ENCODE measurements at regions not wholly inside any gene's neighbourhood (a gene's known extent, or its start where the extent isn't known, plus 50 kb on each side); places are given as distances from the start of the nearest gene placed in this dataset.

DNA sequence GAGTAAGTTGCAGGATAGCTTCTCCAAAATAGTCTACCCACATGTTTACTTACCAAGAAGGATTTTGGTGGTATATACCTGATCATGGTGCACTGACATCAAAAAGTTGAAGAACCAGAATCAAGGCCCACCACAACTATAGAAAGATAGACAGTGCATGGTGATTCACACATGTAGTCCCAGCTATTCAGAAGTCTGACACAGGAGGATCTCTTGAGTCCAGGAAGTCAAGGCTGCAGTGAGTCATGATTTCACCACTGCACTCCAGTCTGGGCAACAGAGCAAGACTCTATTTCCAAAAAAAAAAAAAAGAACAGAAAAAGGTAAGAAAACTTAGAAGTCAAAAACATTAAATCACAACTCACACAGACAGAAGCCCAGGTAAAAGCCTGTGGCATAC, 422.2 kb upstream of the FOXG1 start:
- no peak for DNase-seq
- no peak overlapping the region for H3K27ac ChIP-seq

DNA sequence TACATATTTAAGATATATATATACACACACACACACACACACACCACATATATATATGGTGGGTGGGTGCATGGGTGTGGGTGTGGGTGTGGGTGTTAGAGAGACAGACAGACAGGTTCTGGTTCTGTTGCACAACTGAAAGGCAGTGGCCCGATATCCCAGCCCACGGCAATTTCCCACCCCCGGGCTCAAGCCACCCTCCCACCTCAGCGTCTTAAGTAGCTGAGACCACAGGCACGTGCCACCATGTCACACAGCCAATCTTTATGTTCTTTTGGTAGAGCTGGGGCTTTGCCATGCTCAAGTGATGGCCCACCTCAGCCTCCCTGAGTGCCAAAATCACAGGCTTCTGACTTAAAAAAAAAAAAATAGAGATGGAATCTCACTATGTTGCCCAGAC, 417.8 kb upstream of the FOXG1 start:
- DNase-seq = no peak
- 32 to 33% methylated on average over 3 to 5 of the region's 5 CpGs for WGBS, 2 experiments (ENCODE audit: low coverage in 1 of 2, low lambda C conversion rate in 2 of 2, missing lambda C conversion rate in 2 of 2)
- Histone ChIP-seq H3K36me3 (ENCODE audit: low read depth) (no peaks in the 10 kb centered on the region), H4K20me1 (ENCODE audit: insufficient read depth) (no peaks in the 10 kb centered on the region), H3K4me3 (no peak overlapping the region), H3K27ac (no peak overlapping the region), H2AFZ (no peak overlapping the region), H3K9me3 (ENCODE audit: low read depth) (no peaks in the 10 kb centered on the region), H3K9me2 (ENCODE audit: insufficient read depth) (no peaks in the 10 kb centered on the region), H3K27me3 (replicated peaks; ENCODE audit: insufficient read depth) (no peaks in the 10 kb centered on the region), H3K4me1 (ENCODE audit: insufficient read depth) (no peaks in the 10 kb centered on the region), H3F3A (ENCODE audit: insufficient read depth) (no peaks in the 10 kb centered on the region), H3K4me2 (ENCODE audit: unreplicated experiment) (no peak overlapping the region), H3K79me2 (ENCODE audit: insufficient read depth) (no peaks in the 10 kb centered on the region), H3K9ac (no peak overlapping the region)
- TF ChIP-seq EZH2phosphoT487 (IDR thresholded peaks at IDR 0.05; ENCODE audit: insufficient read depth, low read depth) (no peak), EZH2 (IDR thresholded peaks at IDR 0.05; ENCODE audit: insufficient read depth, poor library complexity, severe bottlenecking) (no peak)
- in situ Hi-C loops (cut with MboI) = no loop called here

More for the DNA sequence above, 422.2 kb upstream of the FOXG1 start:
- no peaks in the 10 kb centered on the region for H3K9me3 ChIP-seq (ENCODE audit: low read depth)
- H3K9me2 ChIP-seq (ENCODE audit: insufficient read depth) = no peaks in the 10 kb centered on the region
- no peaks in the 10 kb centered on the region for H3K27me3 ChIP-seq (replicated peaks; ENCODE audit: insufficient read depth)
- no peak overlapping the region for H3K4me3 ChIP-seq
- H3K4me1 ChIP-seq (ENCODE audit: insufficient read depth) = no peaks in the 10 kb centered on the region
- H3K79me2 ChIP-seq (ENCODE audit: insufficient read depth) = no peaks in the 10 kb centered on the region
- in situ Hi-C loops (cut with MboI) = no loop called here
- no peaks in the 10 kb centered on the region for H3F3A ChIP-seq (ENCODE audit: insufficient read depth)
- no peak for TF ChIP-seq EZH2 (IDR thresholded peaks at IDR 0.05; ENCODE audit: insufficient read depth, poor library complexity, severe bottlenecking)
- no peak for TF ChIP-seq EZH2phosphoT487 (IDR thresholded peaks at IDR 0.05; ENCODE audit: insufficient read depth, low read depth)
- no peak overlapping the region for H2AFZ ChIP-seq
- no peak overlapping the region for H3K4me2 ChIP-seq (ENCODE audit: unreplicated experiment)
- H3K9ac ChIP-seq = no peak overlapping the region
- no peaks in the 10 kb centered on the region for H3K36me3 ChIP-seq (ENCODE audit: low read depth)
- no peaks in the 10 kb centered on the region for H4K20me1 ChIP-seq (ENCODE audit: insufficient read depth)

DNA sequence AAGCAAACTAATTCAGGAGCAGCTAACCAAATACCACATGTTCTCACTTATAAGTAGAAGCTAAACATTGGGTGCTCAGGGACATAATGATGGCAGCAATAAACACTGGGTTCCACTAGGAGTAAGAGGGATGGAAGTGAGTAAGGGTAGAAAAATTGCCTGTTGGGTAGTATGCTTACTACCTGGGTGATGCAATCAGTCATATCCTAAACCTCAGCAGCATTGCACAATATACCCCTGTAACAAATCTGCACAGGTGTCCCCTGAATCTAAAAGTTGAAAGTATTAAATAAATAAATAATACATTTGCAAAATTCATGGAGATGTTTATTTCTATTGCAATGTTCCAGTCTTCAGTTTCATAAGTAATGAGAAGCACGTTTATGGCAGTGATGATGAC, 409.8 kb upstream of the FOXG1 start:
- in situ Hi-C loops (cut with MboI) = no loop called here
- 0 to 5% methylated on average over 1 of the region's 1 CpG for WGBS, 2 experiments (ENCODE audit: low coverage in 1 of 2, low lambda C conversion rate in 2 of 2, missing lambda C conversion rate in 2 of 2)
- H3F3A ChIP-seq (ENCODE audit: insufficient read depth) = no peaks in the 10 kb centered on the region

DNA sequence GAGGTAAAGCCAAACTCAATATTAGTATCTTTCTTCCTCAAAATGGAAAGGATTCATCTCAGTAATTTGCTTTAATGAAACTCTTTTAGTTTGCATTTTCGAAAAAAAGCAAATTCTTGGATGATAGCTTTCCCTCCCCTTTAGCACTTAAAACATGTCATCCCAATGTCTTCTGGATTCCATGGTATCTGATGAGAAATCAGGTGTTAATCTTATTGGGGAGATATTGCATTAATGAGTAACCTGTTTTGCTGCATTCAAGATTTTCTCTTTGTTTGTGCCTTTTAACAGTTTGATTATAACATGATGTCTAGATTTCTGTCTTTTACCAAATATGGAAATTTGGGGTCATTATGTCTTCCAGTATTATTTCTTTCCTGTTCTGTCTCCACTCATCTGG, 405.1 kb upstream of the FOXG1 start:
- no peaks in the 10 kb centered on the region for H3K79me2 ChIP-seq (ENCODE audit: insufficient read depth)
- peaks cover 7% of the 10 kb centered on the region for H3K9me3 ChIP-seq (ENCODE audit: low read depth)
- H3K9me2 ChIP-seq (ENCODE audit: insufficient read depth) = no peaks in the 10 kb centered on the region
- WGBS, 2 experiments (ENCODE audit: low coverage in 1 of 2, low lambda C conversion rate in 2 of 2, missing lambda C conversion rate in 2 of 2) = 3 to 4% methylated on average over 1 of the region's 1 CpG
- in situ Hi-C loops (cut with MboI) = no loop called here
- H3K27me3 ChIP-seq (replicated peaks; ENCODE audit: insufficient read depth) = no peaks in the 10 kb centered on the region
- no peak for DNase-seq
- no peaks in the 10 kb centered on the region for H3F3A ChIP-seq (ENCODE audit: insufficient read depth)
- no peaks in the 10 kb centered on the region for H4K20me1 ChIP-seq (ENCODE audit: insufficient read depth)
- no peak for TF ChIP-seq EZH2 (IDR thresholded peaks at IDR 0.05; ENCODE audit: insufficient read depth, poor library complexity, severe bottlenecking)
- no peak for TF ChIP-seq EZH2phosphoT487 (IDR thresholded peaks at IDR 0.05; ENCODE audit: insufficient read depth, low read depth)
- no peak overlapping the region for H3K27ac ChIP-seq
- H3K36me3 ChIP-seq (ENCODE audit: low read depth) = no peaks in the 10 kb centered on the region
- H3K9ac ChIP-seq = no peak overlapping the region
- no peak overlapping the region for H3K4me3 ChIP-seq
- no peak overlapping the region for H3K4me2 ChIP-seq (ENCODE audit: unreplicated experiment)
- no peaks in the 10 kb centered on the region for H3K4me1 ChIP-seq (ENCODE audit: insufficient read depth)
- H2AFZ ChIP-seq = no peak overlapping the region

More for the DNA sequence above, 409.8 kb upstream of the FOXG1 start:
- H3K9me2 ChIP-seq (ENCODE audit: insufficient read depth) = no peaks in the 10 kb centered on the region
- no peaks in the 10 kb centered on the region for H4K20me1 ChIP-seq (ENCODE audit: insufficient read depth)
- H3K36me3 ChIP-seq (ENCODE audit: low read depth) = no peaks in the 10 kb centered on the region
- H2AFZ ChIP-seq = no peak overlapping the region
- DNase-seq = no peak
- H3K4me3 ChIP-seq = no peak overlapping the region
- no peak overlapping the region for H3K4me2 ChIP-seq (ENCODE audit: unreplicated experiment)
- H3K9ac ChIP-seq = no peak overlapping the region
- no peak overlapping the region for H3K27ac ChIP-seq
- peaks cover under 1% of the 10 kb centered on the region for H3K9me3 ChIP-seq (ENCODE audit: low read depth)
- no peaks in the 10 kb centered on the region for H3K27me3 ChIP-seq (replicated peaks; ENCODE audit: insufficient read depth)
- no peaks in the 10 kb centered on the region for H3K4me1 ChIP-seq (ENCODE audit: insufficient read depth)
- no peaks in the 10 kb centered on the region for H3K79me2 ChIP-seq (ENCODE audit: insufficient read depth)
- TF ChIP-seq EZH2phosphoT487 (IDR thresholded peaks at IDR 0.05; ENCODE audit: insufficient read depth, low read depth) = no peak
- TF ChIP-seq EZH2 (IDR thresholded peaks at IDR 0.05; ENCODE audit: insufficient read depth, poor library complexity, severe bottlenecking) = no peak

DNA sequence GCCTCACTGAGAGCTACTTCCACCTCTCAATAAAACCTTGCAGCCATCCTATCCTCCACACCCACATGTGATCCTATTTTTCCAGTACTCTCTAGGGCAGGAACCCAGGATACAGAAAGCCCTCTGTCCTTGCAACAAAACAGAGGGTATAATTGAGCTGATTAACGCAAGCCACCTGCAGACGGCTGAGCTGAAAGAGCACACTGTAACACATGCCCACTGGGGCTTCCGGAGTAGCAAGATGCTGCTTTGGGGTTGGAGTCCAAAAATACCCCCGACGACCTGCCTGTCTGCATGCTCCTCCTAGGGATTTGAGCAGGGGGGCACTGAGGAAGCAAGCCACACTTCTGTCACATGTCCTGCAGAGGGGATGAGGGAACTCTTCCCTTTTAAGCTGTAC, 401.1 kb upstream of the FOXG1 start:
- H3K4me1 ChIP-seq (ENCODE audit: insufficient read depth) = no peaks in the 10 kb centered on the region
- no peaks in the 10 kb centered on the region for H4K20me1 ChIP-seq (ENCODE audit: insufficient read depth)
- H3K27ac ChIP-seq = no peak overlapping the region
- 0 to 5% methylated on average over 5 of the region's 5 CpGs for WGBS, 2 experiments (ENCODE audit: low coverage in 1 of 2, low lambda C conversion rate in 2 of 2, missing lambda C conversion rate in 2 of 2)
- no peak overlapping the region for H3K9ac ChIP-seq
- no peaks in the 10 kb centered on the region for H3F3A ChIP-seq (ENCODE audit: insufficient read depth)
- H3K36me3 ChIP-seq (ENCODE audit: low read depth) = no peaks in the 10 kb centered on the region
- DNase-seq = no peak
- H3K27me3 ChIP-seq (replicated peaks; ENCODE audit: insufficient read depth) = no peaks in the 10 kb centered on the region
- H3K79me2 ChIP-seq (ENCODE audit: insufficient read depth) = no peaks in the 10 kb centered on the region
- H3K9me2 ChIP-seq (ENCODE audit: insufficient read depth) = no peaks in the 10 kb centered on the region
- in situ Hi-C loops (cut with MboI) = no loop called here
- no peak for TF ChIP-seq EZH2 (IDR thresholded peaks at IDR 0.05; ENCODE audit: insufficient read depth, poor library complexity, severe bottlenecking)
- no peak for TF ChIP-seq EZH2phosphoT487 (IDR thresholded peaks at IDR 0.05; ENCODE audit: insufficient read depth, low read depth)
- no peak overlapping the region for H2AFZ ChIP-seq
- H3K4me2 ChIP-seq (ENCODE audit: unreplicated experiment) = no peak overlapping the region
- no peak overlapping the region for H3K4me3 ChIP-seq
- H3K9me3 ChIP-seq (ENCODE audit: low read depth) = peaks cover 7% of the 10 kb centered on the region
